ENCODE measurements at regions not wholly inside any gene's neighbourhood (a gene's known extent, or its start where the extent isn't known, plus 50 kb on each side); places are given as distances from the start of the nearest gene placed in this dataset.

- TF ChIP-seq SOX5 (CRISPR knock-in tag; IDR thresholded peaks at IDR 0.05; ENCODE audit: borderline replicate concordance) (peak; percentile 80; the same call in 1 of the 2 replicates), ZNF563 (CRISPR knock-in tag; IDR thresholded peaks at IDR 0.05) (no peak), MEIS2 (CRISPR knock-in tag; IDR thresholded peaks at IDR 0.05) (no peak), EP300 (IDR thresholded peaks at IDR 0.05; ENCODE audit: low read depth in 2 of 2, low read length in 2 of 2) (no peak), EP300 (CRISPR knock-in tag; IDR thresholded peaks at IDR 0.05; ENCODE audit: borderline replicate concordance) (peak; percentile 20; the same call in 1 of the 2 replicates), ZNF512 (CRISPR knock-in tag; IDR thresholded peaks at IDR 0.05) (no peak), NR2F6 (IDR thresholded peaks at IDR 0.05) (no peak), NR2F6 (CRISPR knock-in tag; IDR thresholded peaks at IDR 0.05) (0 out of 2 replicates have a peak, but pooled peaks have one; percentile 29), SOX6 (IDR thresholded peaks at IDR 0.05) (no peak), SOX6 (CRISPR knock-in tag; IDR thresholded peaks at IDR 0.05) (peak; percentile 89), RFXANK (CRISPR knock-in tag; IDR thresholded peaks at IDR 0.05) (no peak), GFI1 (CRISPR knock-in tag; IDR thresholded peaks at IDR 0.05; ENCODE audit: borderline replicate concordance) (peak; percentile 99), SOX13 (IDR thresholded peaks at IDR 0.05) (peak; percentile 67), SOX13 (CRISPR knock-in tag; conservative IDR thresholded peaks at IDR 0.05 in 1 of 2, IDR thresholded peaks at IDR 0.05 in 1 of 2) (peak in 1 of 2 experiments; percentile 89; a peak in 2 of 4 replicates), ARID5B (CRISPR knock-in tag; IDR thresholded peaks at IDR 0.05) (peak; percentile 58), RXRB (CRISPR knock-in tag; IDR thresholded peaks at IDR 0.05; ENCODE audit: borderline replicate concordance) (0 out of 2 replicates have a peak, but pooled peaks have one; percentile 16), ZBTB37 (CRISPR knock-in tag; IDR thresholded peaks at IDR 0.05) (peak; percentile 98), JUN (CRISPR knock-in tag; IDR thresholded peaks at IDR 0.05) (0 out of 2 replicates have a peak, but pooled peaks have one; percentile 38), ZBTB34 (CRISPR knock-in tag; IDR thresholded peaks at IDR 0.05) (peak; percentile 99), TSC22D2 (CRISPR knock-in tag; IDR thresholded peaks at IDR 0.05; ENCODE audit: borderline replicate concordance) (no peak)
These were observed 82.2 kb upstream of the RMST start (continued) for GRCh38 chr12:97380440-97380839.
